Type B pancreatic cell (in vitro differentiated cells): ENCODE measurements at regions not wholly inside any gene's neighbourhood (a gene's known extent, or its start where the extent isn't known, plus 50 kb on each side); places are given as distances from the start of the nearest gene placed in this dataset.

Experiments
- DNase-seq: peaks from one replicate; pipeline ENCODE4 v3.0.0; 2021; ENCODE audit warnings: mixed read lengths; ENCODE audit not compliant: unreplicated experiment; ENCODE audit errors: extremely low spot score
- H3K27ac Mint-ChIP-seq: 2 replicates; pipeline ENCODE4 v1.8.0; 2021; ENCODE audit warnings: mild to moderate bottlenecking, mixed read lengths
- H3K27me3 Mint-ChIP-seq: 2 replicates; pipeline ENCODE4 v1.8.0; 2021; ENCODE audit warnings: mixed read lengths
- H3K36me3 Mint-ChIP-seq: 2 replicates; pipeline ENCODE4 v1.8.0; 2021; ENCODE audit warnings: mixed read lengths
- H3K4me1 Mint-ChIP-seq: one replicate; pipeline ENCODE4 v1.8.0; 2021; ENCODE audit warnings: mixed read lengths; ENCODE audit not compliant: unreplicated experiment
- H3K4me3 Mint-ChIP-seq: 2 replicates; pipeline ENCODE4 v1.8.0; 2021; ENCODE audit warnings: mild to moderate bottlenecking, mixed read lengths
- H3K9me3 Mint-ChIP-seq: 2 replicates; pipeline ENCODE4 v1.8.0; 2021; ENCODE audit warnings: mixed read lengths
- TF ChIP-seq, protein P1 (sequence below): fragments of 200-600 bp; sonication (generic); conservative IDR thresholded peaks from 2 replicates; pipeline ENCODE4 v1.5.0; 2021; ENCODE audit warnings: antibody characterized with exemption, mild to moderate bottlenecking

DNA sequence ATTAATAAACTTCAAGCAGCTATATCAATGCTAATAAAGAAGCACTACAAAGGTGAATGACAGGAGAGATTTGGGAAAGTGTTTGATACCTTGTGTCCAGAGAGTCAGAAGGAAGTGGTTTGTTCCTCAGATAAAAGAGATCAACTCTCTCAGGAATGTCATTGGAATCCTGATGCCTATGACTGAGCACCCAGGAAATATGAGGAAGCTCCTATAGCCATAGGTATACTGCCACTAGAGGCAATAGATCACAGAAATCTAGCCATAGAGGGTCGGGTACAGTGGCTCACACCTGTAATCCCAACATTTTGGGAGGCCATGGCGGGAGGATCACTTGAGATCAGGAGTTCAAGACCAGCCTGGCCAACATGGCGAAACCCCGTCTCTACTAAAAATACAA, 612.6 kb downstream of the DACH1 start:
- H3K27ac Mint-ChIP-seq = no peak overlapping the region
- H3K27me3 Mint-ChIP-seq = no peaks in the 10 kb centered on the region

DNA sequence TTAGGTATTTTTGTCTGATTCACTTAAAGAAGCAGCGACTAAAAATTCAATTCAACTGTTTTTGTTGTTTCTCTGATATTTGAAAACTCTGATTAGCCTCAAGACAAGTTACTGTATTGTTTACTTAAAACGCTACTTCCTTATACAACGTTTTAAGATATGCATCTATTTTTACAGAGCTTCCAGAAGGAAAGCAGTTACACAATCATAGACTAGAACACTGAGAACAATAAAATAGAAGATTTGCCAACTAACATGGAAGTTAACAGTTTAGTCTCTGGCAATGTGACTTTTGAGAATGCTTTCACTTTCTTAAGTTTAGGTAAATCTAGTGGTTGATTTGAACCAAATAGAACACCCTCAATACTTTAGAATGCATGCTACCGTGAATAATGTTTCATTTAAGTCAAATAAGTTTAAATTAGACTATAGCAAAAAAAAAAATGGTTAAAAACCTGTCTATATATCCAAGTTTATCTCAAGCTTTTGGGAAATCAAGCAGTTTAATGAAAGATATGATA, 614.8 kb downstream of the DACH1 start:
- no peaks in the 10 kb centered on the region for H3K4me1 Mint-ChIP-seq

More for the DNA sequence above, 612.6 kb downstream of the DACH1 start:
- Mint-ChIP-seq H3K4me3 (no peak overlapping the region), H3K4me1 (no peaks in the 10 kb centered on the region), H3K9me3 (no peaks in the 10 kb centered on the region), H3K36me3 (no peaks in the 10 kb centered on the region)
- TF ChIP-seq, protein P1, sequence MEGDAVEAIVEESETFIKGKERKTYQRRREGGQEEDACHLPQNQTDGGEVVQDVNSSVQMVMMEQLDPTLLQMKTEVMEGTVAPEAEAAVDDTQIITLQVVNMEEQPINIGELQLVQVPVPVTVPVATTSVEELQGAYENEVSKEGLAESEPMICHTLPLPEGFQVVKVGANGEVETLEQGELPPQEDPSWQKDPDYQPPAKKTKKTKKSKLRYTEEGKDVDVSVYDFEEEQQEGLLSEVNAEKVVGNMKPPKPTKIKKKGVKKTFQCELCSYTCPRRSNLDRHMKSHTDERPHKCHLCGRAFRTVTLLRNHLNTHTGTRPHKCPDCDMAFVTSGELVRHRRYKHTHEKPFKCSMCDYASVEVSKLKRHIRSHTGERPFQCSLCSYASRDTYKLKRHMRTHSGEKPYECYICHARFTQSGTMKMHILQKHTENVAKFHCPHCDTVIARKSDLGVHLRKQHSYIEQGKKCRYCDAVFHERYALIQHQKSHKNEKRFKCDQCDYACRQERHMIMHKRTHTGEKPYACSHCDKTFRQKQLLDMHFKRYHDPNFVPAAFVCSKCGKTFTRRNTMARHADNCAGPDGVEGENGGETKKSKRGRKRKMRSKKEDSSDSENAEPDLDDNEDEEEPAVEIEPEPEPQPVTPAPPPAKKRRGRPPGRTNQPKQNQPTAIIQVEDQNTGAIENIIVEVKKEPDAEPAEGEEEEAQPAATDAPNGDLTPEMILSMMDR = no peak
- DNase-seq = no peak

DNA sequence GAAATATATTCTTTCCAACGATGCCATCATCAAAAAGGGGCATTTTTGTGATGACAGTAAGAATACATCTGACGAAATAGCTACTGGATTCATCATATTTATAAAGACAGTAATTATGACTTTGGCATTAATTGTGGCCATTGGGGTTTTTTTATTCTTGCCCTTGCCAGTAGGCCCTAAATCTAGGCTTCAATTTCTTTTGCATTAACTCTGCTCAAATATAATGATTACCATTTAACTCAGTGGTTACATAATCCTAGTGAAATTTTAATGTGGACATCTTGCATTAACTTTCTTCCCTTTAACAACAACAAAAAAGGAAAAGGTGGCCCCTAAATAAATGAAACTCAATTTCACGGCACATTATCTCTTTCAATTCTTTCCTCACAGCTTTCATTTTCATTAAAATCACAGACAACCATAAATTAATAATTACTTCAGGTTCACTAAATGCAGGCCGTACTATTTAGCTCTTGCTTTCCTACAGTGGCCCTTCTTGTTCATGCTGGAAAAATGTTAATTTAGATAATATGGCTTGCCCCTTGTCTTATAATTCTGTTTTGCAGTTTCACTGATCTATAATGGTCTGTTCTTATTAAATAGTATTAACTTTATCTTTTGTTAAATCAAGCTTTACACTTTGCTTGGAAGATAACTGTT, 615.6 kb downstream of the DACH1 start:
- Mint-ChIP-seq H3K4me3 (no peak overlapping the region), H3K4me1 (no peaks in the 10 kb centered on the region), H3K27me3 (no peaks in the 10 kb centered on the region)

More for the DNA sequence above, 614.8 kb downstream of the DACH1 start:
- Mint-ChIP-seq H3K27ac (no peak overlapping the region), H3K36me3 (no peaks in the 10 kb centered on the region), H3K9me3 (no peaks in the 10 kb centered on the region), H3K27me3 (no peaks in the 10 kb centered on the region), H3K4me3 (no peak overlapping the region)
- TF ChIP-seq, protein P1 = no peak
- no peak for DNase-seq

DNA sequence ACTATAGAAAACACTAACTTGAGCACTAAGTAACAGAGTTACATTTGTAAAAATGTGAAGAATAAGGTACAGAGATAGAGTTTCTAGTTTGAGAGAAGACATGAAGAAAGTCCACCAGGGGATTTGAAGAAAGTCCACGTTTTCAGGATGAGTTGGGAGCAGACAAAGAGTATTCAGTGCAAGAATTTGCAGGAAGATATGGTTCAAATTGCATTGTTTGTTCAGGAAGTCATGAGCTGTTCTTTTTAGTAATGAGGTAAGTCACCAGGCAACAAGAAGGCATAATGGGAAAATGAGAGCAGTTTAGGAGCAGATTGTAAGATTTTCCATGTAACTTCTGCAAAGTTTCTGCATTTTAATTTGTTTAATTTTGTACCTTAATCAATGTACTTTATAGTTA, 618.0 kb downstream of the DACH1 start:
- no peaks in the 10 kb centered on the region for H3K36me3 Mint-ChIP-seq
- no peak overlapping the region for H3K27ac Mint-ChIP-seq
- no peaks in the 10 kb centered on the region for H3K9me3 Mint-ChIP-seq
- H3K4me3 Mint-ChIP-seq = no peak overlapping the region
- TF ChIP-seq, protein P1 = no peak
- DNase-seq = no peak
- no peaks in the 10 kb centered on the region for H3K4me1 Mint-ChIP-seq
- no peaks in the 10 kb centered on the region for H3K27me3 Mint-ChIP-seq

More for the DNA sequence above, 615.6 kb downstream of the DACH1 start:
- TF ChIP-seq, protein P1 = no peak
- no peak for DNase-seq
- H3K27ac Mint-ChIP-seq = no peak overlapping the region
- no peaks in the 10 kb centered on the region for H3K9me3 Mint-ChIP-seq
- H3K36me3 Mint-ChIP-seq = no peaks in the 10 kb centered on the region

DNA sequence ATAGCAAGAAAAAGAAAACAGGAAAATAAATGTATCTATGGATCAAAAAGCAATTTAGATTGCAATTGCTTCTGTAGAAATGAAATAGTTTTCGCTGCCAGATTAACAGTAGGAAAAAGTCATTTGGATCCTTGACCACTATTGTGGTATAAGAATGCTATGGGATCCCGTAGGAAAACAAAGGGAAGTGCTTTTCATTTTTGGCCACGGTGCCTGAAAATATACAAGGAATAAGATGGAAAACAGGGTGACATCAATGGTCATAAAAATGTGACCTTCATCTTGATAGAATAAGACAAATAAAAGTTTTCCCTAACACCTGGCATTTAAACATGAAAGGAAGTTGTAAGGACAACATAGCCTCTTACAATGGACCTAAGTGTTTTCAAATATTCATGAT, 622.8 kb downstream of the DACH1 start:
- Mint-ChIP-seq H3K27me3 (no peaks in the 10 kb centered on the region), H3K4me1 (peaks cover 7% of the 10 kb centered on the region), H3K9me3 (no peaks in the 10 kb centered on the region), H3K4me3 (no peak overlapping the region), H3K36me3 (no peaks in the 10 kb centered on the region), H3K27ac (no peak overlapping the region)
- TF ChIP-seq, protein P1 = no peak
- DNase-seq = no peak
